Keratinocyte (primary cell): ENCODE measurements at regions not wholly inside any gene's neighbourhood (a gene's known extent, or its start where the extent isn't known, plus 50 kb on each side); places are given as distances from the start of the nearest gene placed in this dataset.

Experiments used
- DNase-seq: peaks from one replicate; pipeline ENCODE4 v3.0.0-alpha.2; 2011; ENCODE audit warnings: low read depth, missing footprints, low spot score
- FAIRE-seq: peaks from 2 replicates; lab custom pipeline; 2011; peaks lifted over from hg19 to GRCh38; lab: Jason Lieb, UNC
- H2AFZ ChIP-seq: 2 replicates; pipeline ENCODE4 v1.6.0; 2012; ENCODE audit warnings: low read length, control low read depth, inconsistent platforms; ENCODE audit not compliant: control insufficient read depth
- H3K27ac ChIP-seq: 2 replicates; pipeline ENCODE4 v1.5.1; 2011; ENCODE audit warnings: low read length; ENCODE audit not compliant: control insufficient read depth, insufficient read depth
- H3K27me3 ChIP-seq: 3 replicates; pipeline ENCODE4 v1.6.0; 2011; ENCODE audit warnings: low read length; ENCODE audit not compliant: control insufficient read depth, insufficient read depth; ENCODE audit errors: extremely low read depth
- H3K36me3 ChIP-seq, 2 experiments: 2 replicates in 1 of 2; 3 replicates in 1 of 2; pipeline ENCODE4 v1.5.1; 2011; ENCODE audit warnings: low read length in 2 of 2, mild to moderate bottlenecking in 1 of 2; ENCODE audit not compliant: control insufficient read depth in 2 of 2, insufficient read depth in 2 of 2; ENCODE audit errors: extremely low read depth in 1 of 2
- H3K4me1 ChIP-seq: 3 replicates; pipeline ENCODE4 v1.5.1; 2011; ENCODE audit warnings: low read length; ENCODE audit not compliant: control insufficient read depth, insufficient read depth; ENCODE audit errors: extremely low read depth
- H3K4me2 ChIP-seq: 3 replicates; pipeline ENCODE4 v1.6.0; 2011; ENCODE audit warnings: low read depth, low read length; ENCODE audit not compliant: control insufficient read depth, insufficient read depth; ENCODE audit errors: extremely low read depth
- H3K4me3 ChIP-seq, 3 experiments: fragments of 200-600 bp in 1 of 3; sonication (generic) in 1 of 3; 2 replicates in 2 of 3; 3 replicates in 1 of 3; pipeline ENCODE4 v1.5.1; 2011 to 2016; ENCODE audit warnings: low read length in 3 of 3, mild to moderate bottlenecking in 3 of 3, control low read depth in 2 of 3, inconsistent platforms in 1 of 3, low read depth in 1 of 3, mixed read lengths in 1 of 3, mixed run types in 1 of 3, moderate library complexity in 1 of 3; ENCODE audit not compliant: control insufficient read depth in 2 of 3, insufficient read depth in 2 of 3; ENCODE audit errors: extremely low read depth in 1 of 3
- H3K79me2 ChIP-seq: 2 replicates; pipeline ENCODE4 v1.6.0; 2012; ENCODE audit warnings: low read length; ENCODE audit not compliant: control insufficient read depth, insufficient read depth
- H3K9ac ChIP-seq: 3 replicates; pipeline ENCODE4 v1.6.0; 2011; ENCODE audit warnings: low read length; ENCODE audit not compliant: control insufficient read depth, insufficient read depth; ENCODE audit errors: extremely low read depth
- H3K9me1 ChIP-seq: 3 replicates; pipeline ENCODE4 v1.6.0; 2011; ENCODE audit warnings: low read length; ENCODE audit not compliant: control insufficient read depth, insufficient read depth; ENCODE audit errors: extremely low read depth
- H3K9me3 ChIP-seq: 2 replicates; pipeline ENCODE4 v1.5.1; 2012; ENCODE audit warnings: low read depth, low read length; ENCODE audit not compliant: control insufficient read depth
- H4K20me1 ChIP-seq: 3 replicates; pipeline ENCODE4 v1.6.0; 2011; ENCODE audit warnings: low read length; ENCODE audit not compliant: control insufficient read depth, insufficient read depth; ENCODE audit errors: extremely low read depth
- EZH2 ChIP-seq: IDR thresholded peaks from one replicate; pipeline ENCODE4 v1.6.1; 2012; ENCODE audit warnings: inconsistent platforms, mild to moderate bottlenecking, low read length, moderate library complexity
- dilution Hi-C: fragments of 300-500 bp; cut with MboI; formaldehyde crosslinking; loops from one replicate; pipeline ENCODE4 v1.7.0; 2020; ENCODE audit warnings: low sequenced_read_pairs; ENCODE audit not compliant: extremely low pct_ligation_motif_present
- TF ChIP-seq, protein P1 (sequence below), 3 experiments: IDR thresholded peaks in 1 of 3; conservative IDR thresholded peaks in 1 of 3; optimal IDR thresholded peaks in 1 of 3; 2 replicates in 2 of 3; 3 replicates in 1 of 3; pipeline versions ENCODE3 to v1.5.1; 2011; ENCODE audit warnings: low read length in 3 of 3, mild to moderate bottlenecking in 3 of 3, moderate library complexity in 2 of 3, control low read depth in 1 of 3, inconsistent platforms in 1 of 3; ENCODE audit not compliant: insufficient read depth in 2 of 3; ENCODE audit errors: extremely low read depth in 1 of 3

DNA sequence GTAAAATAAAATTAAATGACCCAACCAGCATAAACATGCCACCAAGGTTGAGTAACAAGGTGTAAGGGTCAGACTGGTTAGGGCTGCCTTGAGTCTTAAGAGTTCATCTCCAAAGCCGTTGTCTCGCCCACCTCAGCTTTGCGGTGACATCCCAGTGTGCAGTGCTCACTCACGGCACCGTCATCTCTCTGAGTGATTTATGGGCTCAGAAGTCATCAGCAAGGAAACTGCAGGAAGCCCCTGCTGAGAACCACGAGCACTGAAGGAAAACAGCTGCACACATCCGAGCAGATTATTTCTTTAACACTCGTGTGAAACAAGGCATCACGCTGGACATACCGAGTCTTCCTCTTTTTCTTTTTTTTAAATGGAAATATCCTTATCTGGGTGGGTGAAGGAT is 411.1 kb downstream of the TRIML1 start:
- TF ChIP-seq EZH2 = no peak
- TF ChIP-seq, protein P1, sequence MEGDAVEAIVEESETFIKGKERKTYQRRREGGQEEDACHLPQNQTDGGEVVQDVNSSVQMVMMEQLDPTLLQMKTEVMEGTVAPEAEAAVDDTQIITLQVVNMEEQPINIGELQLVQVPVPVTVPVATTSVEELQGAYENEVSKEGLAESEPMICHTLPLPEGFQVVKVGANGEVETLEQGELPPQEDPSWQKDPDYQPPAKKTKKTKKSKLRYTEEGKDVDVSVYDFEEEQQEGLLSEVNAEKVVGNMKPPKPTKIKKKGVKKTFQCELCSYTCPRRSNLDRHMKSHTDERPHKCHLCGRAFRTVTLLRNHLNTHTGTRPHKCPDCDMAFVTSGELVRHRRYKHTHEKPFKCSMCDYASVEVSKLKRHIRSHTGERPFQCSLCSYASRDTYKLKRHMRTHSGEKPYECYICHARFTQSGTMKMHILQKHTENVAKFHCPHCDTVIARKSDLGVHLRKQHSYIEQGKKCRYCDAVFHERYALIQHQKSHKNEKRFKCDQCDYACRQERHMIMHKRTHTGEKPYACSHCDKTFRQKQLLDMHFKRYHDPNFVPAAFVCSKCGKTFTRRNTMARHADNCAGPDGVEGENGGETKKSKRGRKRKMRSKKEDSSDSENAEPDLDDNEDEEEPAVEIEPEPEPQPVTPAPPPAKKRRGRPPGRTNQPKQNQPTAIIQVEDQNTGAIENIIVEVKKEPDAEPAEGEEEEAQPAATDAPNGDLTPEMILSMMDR (optimal IDR thresholded peaks at IDR 0.05 in 1 of 3, IDR thresholded peaks at IDR 0.05 in 1 of 3, conservative IDR thresholded peaks at IDR 0.05 in 1 of 3; ENCODE audit: extremely low read depth in 1 of 3, insufficient read depth in 2 of 3, low read length in 3 of 3) = no peak
- H3K9me1 ChIP-seq = no peaks in the 10 kb centered on the region
- H3K36me3 ChIP-seq = no peaks in the 10 kb centered on the region
- no peak for FAIRE-seq
- H4K20me1 ChIP-seq = no peaks in the 10 kb centered on the region
- peaks cover under 1% of the 10 kb centered on the region for H3K9me3 ChIP-seq
- no peaks in the 10 kb centered on the region for H3K27me3 ChIP-seq
- no peaks in the 10 kb centered on the region for H3K79me2 ChIP-seq
- H3K27ac ChIP-seq = no peak overlapping the region
- no peak overlapping the region for H2AFZ ChIP-seq
- DNase-seq = no peak
- dilution Hi-C loops = no loop called here
- H3K4me1 ChIP-seq = no peaks in the 10 kb centered on the region
- no peak overlapping the region for H3K9ac ChIP-seq
- no peak overlapping the region for H3K4me2 ChIP-seq
- no peak overlapping the region for H3K4me3 ChIP-seq

GRCh38 chr4:188551156-188551555 is 411.9 kb downstream of the TRIML1 start:
- no peak for FAIRE-seq
- H3K4me2 ChIP-seq = no peak overlapping the region
- dilution Hi-C loops = no loop called here

More at GRCh38 chr4:188551156-188551555, 411.9 kb downstream of the TRIML1 start:
- H3K36me3 ChIP-seq = no peaks in the 10 kb centered on the region
- no peak overlapping the region for H3K4me3 ChIP-seq
- no peak overlapping the region for H2AFZ ChIP-seq
- no peaks in the 10 kb centered on the region for H3K4me1 ChIP-seq
- DNase-seq = no peak
- H3K27ac ChIP-seq = no peak overlapping the region
- H4K20me1 ChIP-seq = no peaks in the 10 kb centered on the region
- no peaks in the 10 kb centered on the region for H3K27me3 ChIP-seq
- H3K9ac ChIP-seq = no peak overlapping the region
- no peak for TF ChIP-seq EZH2
- TF ChIP-seq, protein P1 (optimal IDR thresholded peaks at IDR 0.05 in 1 of 3, IDR thresholded peaks at IDR 0.05 in 1 of 3, conservative IDR thresholded peaks at IDR 0.05 in 1 of 3; ENCODE audit: extremely low read depth in 1 of 3, insufficient read depth in 2 of 3, low read length in 3 of 3) = no peak
- H3K79me2 ChIP-seq = no peaks in the 10 kb centered on the region
- H3K9me3 ChIP-seq = peaks cover 2% of the 10 kb centered on the region
- no peaks in the 10 kb centered on the region for H3K9me1 ChIP-seq
